DOHH2 (cell line): ENCODE measurements at regions not wholly inside any gene's neighbourhood (a gene's known extent, or its start where the extent isn't known, plus 50 kb on each side); places are given as distances from the start of the nearest gene placed in this dataset.

Source experiments
- CTCF ChIP-seq: fragments of 200-600 bp; sonication (generic); IDR thresholded peaks from one replicate; pipeline ENCODE4 v1.5.1; 2014; ENCODE audit warnings: antibody characterized with exemption, mild to moderate bottlenecking, low read depth, low read length; ENCODE audit not compliant: poor library complexity, severe bottlenecking
- EZH2phosphoT487 ChIP-seq: fragments of 200-600 bp; sonication (generic); IDR thresholded peaks from 2 replicates; pipeline ENCODE4 v1.6.1; 2017; ENCODE audit warnings: borderline replicate concordance, mild to moderate bottlenecking, antibody characterized with exemption, low read length, moderate library complexity, mixed read lengths

- TF ChIP-seq EZH2phosphoT487 (no peak), CTCF (no peak)
Observed at GRCh38 chr16:79317026-79317425, 283.5 kb downstream of the MAF start.
